Esophagus squamous epithelium (tissue), 5 donors: ENCODE measurements at regions not wholly inside any gene's neighbourhood (a gene's known extent, or its start where the extent isn't known, plus 50 kb on each side); places are given as distances from the start of the nearest gene placed in this dataset.
"Not testable (repeated sequence)": the region's sequence is repeated elsewhere in the genome, so short reads cannot be mapped to it uniquely, and the experiment has no call there.

Source experiments
- DNase-seq: peaks from one replicate; lab custom pipeline; 2025; lab: John Stamatoyannopoulos, UW
- H3K27ac ChIP-seq, 4 donors: fragments of 200-600 bp; sonication (generic); one replicate each; pipeline ENCODE4 v1.5.1; 2016 to 2019; ENCODE audit warnings: mild to moderate bottlenecking in 1 of 4
- H3K27me3 ChIP-seq, 4 donors: fragments of 200-600 bp; sonication (generic); 1 replicate in 3 of 4; 2 replicates in 1 of 4; pipeline versions ENCODE4 v1.5.1 to v1.6.0; 2017 to 2021; ENCODE audit warnings: antibody characterized with exemption in 1 of 4
- H3K36me3 ChIP-seq, 3 donors: fragments of 200-600 bp; sonication (generic); one replicate each; pipeline ENCODE4 v1.5.1; 2016 to 2019
- H3K4me1 ChIP-seq, 3 donors: fragments of 200-600 bp; sonication (generic); one replicate each; pipeline ENCODE4 v1.5.1; 2017 to 2019
- H3K4me3 ChIP-seq, 4 donors: fragments of 200-600 bp; sonication (generic); 1 replicate in 3 of 4; 2 replicates in 1 of 4; pipeline ENCODE4 v1.5.1; 2016 to 2019; ENCODE audit warnings: mild to moderate bottlenecking in 2 of 4, moderate library complexity in 1 of 4
- H3K9me3 ChIP-seq, 3 donors: fragments of 200-600 bp; sonication (generic); one replicate each; pipeline ENCODE4 v1.5.1; 2016 to 2019
- CTCF ChIP-seq, 6 experiments: fragments of 450-650 bp in 4 of 6; fragments of 200-600 bp in 2 of 6; sonication (generic) in 2 of 6; IDR thresholded peaks; one replicate each; pipeline ENCODE4 v1.5.1; 2016 to 2019; ENCODE audit warnings: antibody characterized with exemption in 6 of 6, mild to moderate bottlenecking in 4 of 6, moderate library complexity in 4 of 6
- POLR2A ChIP-seq, 4 donors: fragments of 450-650 bp; IDR thresholded peaks; one replicate each; pipeline ENCODE4 v1.6.1; 2017; ENCODE audit warnings: antibody characterized with exemption in 4 of 4, mild to moderate bottlenecking in 4 of 4, moderate library complexity in 3 of 4
- WGBS, 2 donors: methylation state at CpG; one replicate each; pipeline ENCODE4 v1.1.5; 2018; 5-methylcytosine and 5-hydroxymethylcytosine counted together
- intact Hi-C: fragments of 100-400 bp; cut with DNase I; formaldehyde crosslinking; loops from one replicate; pipeline ENCODE4 v1.15.0; 2022
- donor health status: DM: yes; HTN: yes; CAD: no.

- TF ChIP-seq CTCF (IDR thresholded peaks at IDR 0.05) (no peak), POLR2A (IDR thresholded peaks at IDR 0.05) (no peak)
- peaks cover 0 to 50% (median 0%) of the 10 kb centered on the region in 4 donors for H3K27me3 ChIP-seq
- H3K36me3 ChIP-seq: no peaks in the 10 kb centered on the region
- 21 to 39% methylated on average over 1 to 2 of the region's 2 CpGs for WGBS, 2 donors
- DNase-seq: no peak
- no peak overlapping the region for H3K27ac ChIP-seq
- intact Hi-C loops: no loop called here
- no peaks in the 10 kb centered on the region for H3K4me1 ChIP-seq
- H3K9me3 ChIP-seq: no peaks in the 10 kb centered on the region
- no peak overlapping the region for H3K4me3 ChIP-seq
These were observed 98.2 kb upstream of the IGLL5 start for GRCh38 chr22:22789233-22789921.

- no peak for DNase-seq
- peaks cover 0 to 42% (median 0%) of the 10 kb centered on the region in 4 donors for H3K27me3 ChIP-seq
- no peak overlapping the region for H3K27ac ChIP-seq
- no peak overlapping the region for H3K4me3 ChIP-seq
- intact Hi-C loops: no loop called here
- no peak for TF ChIP-seq POLR2A (IDR thresholded peaks at IDR 0.05)
- TF ChIP-seq CTCF (IDR thresholded peaks at IDR 0.05): no peak
- no peaks in the 10 kb centered on the region for H3K36me3 ChIP-seq
- no peaks in the 10 kb centered on the region for H3K4me1 ChIP-seq
- no peaks in the 10 kb centered on the region for H3K9me3 ChIP-seq
- WGBS, 2 donors: 82 to 89% methylated on average over 3 to 5 of the region's 6 CpGs
These were observed 97.4 kb upstream of the IGLL5 start for GRCh38 chr22:22789922-22790845.

DNA sequence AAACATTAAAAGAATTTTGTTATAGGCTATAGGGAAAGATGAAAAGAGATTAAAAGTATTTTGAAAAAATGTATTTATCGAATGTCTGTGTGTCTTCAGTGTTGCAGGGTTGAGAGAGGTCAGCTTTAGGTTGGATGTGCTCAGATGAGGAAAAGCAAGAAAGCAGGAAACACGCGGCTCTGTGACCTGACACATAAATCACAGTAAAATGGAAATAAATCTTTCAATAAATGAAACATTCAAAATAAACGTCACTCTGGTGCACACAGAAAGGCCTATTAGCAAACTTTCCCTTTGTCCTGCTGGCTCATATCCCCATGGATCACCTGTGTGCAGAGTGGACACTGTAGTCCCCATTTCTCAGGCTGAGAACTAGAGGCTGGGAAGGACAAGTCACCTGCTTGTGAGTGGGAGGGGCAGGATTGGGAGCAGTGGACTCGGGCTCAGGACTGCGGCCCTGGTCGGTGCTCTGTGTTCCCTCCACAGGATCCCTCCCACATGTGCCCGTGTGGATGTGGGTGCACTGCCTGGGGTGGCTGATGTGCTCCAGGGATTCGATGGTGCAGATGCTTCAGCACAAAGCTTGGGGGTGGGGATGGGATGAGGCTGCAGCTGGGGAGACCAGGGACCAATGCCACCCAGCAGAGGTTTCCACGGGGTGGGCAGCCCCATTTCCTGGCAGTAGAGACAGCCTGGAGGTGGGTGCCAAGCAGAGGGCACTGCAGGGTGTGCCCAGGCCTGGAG, 96.0 kb upstream of the IGLL5 start:
- Histone ChIP-seq H3K4me1 (no peaks in the 10 kb centered on the region), H3K27me3 (peaks cover 0 to 27% (median 0%) of the 10 kb centered on the region in 4 donors), H3K36me3 (no peaks in the 10 kb centered on the region), H3K9me3 (no peaks in the 10 kb centered on the region), H3K4me3 (no peak overlapping the region), H3K27ac (no peak overlapping the region)
- WGBS, 2 donors: 41 to 47% methylated on average over 8 to 10 of the region's 10 CpGs
- TF ChIP-seq POLR2A (IDR thresholded peaks at IDR 0.05) (no peak), CTCF (IDR thresholded peaks at IDR 0.05) (no peak)
- no peak for DNase-seq
- intact Hi-C loops: no loop called here

DNA sequence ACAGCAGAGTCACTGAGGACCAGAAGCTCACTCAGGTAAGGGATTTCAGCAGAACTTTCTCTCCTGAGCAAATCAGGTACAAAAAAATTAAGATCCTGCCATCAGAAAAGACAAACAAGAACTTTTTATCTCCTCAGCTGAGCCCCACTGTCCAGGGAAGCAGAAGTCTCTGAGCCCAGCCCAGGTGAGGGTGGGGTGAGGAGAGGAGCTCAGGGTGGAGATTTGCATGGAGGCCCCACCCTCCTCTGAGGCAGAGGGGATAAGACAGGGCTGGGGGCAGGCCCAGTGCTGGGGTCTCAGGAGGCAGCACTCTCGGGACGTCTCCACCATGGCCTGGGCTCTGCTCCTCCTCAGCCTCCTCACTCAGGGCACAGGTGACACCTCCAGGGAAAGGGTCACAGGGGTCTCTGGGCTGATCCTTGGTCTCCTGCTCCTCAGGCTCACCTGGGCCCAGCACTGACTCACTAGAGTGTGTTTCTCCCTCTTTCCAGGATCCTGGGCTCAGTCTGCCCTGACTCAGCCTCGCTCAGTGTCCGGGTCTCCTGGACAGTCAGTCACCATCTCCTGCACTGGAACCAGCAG, 95.3 kb upstream of the IGLL5 start:
- H3K4me3 ChIP-seq, H3K27ac ChIP-seq, DNase-seq, H3K9me3 ChIP-seq, intact Hi-C loops, H3K36me3 ChIP-seq, H3K4me1 ChIP-seq: not testable (repeated sequence)
- peaks cover 0 to 22% (median 0%) of the 10 kb centered on the region in 4 donors for H3K27me3 ChIP-seq
- 60 to 87% methylated on average over 1 to 3 of the region's 4 CpGs for WGBS, 2 donors

DNA sequence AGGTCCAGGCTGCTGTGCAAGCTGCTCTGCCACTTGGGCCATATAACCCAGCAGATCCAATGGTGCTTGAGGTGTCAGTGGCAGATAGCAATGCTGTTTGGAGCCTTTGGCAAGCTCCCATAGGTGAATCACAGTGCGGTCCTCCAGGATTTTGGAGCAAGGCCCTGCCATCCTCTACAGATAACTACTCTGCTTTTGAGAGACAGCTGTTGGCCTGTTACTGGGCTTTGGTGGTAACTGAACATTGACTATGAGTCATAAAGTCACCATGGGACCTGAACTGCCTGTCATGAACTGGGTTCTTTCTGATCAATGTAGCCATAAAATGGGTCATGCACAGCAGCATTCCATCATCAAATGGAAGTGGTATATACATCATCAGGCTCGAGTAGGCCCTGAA, 92.0 kb upstream of the IGLL5 start:
- H3K9me3 ChIP-seq, intact Hi-C loops, DNase-seq, H3K4me3 ChIP-seq, H3K27ac ChIP-seq, H3K4me1 ChIP-seq, H3K36me3 ChIP-seq: not testable (repeated sequence)
- WGBS, 2 donors: 45 to 66% methylated on average over 1 to 2 of the region's 2 CpGs
- H3K27me3 ChIP-seq: peaks cover 0 to 18% (median 0%) of the 10 kb centered on the region in 4 donors
